NCI-H2029 treated with DMSO at 0.1 percent for 48 hours (cell line): ENCODE measurements at regions not wholly inside any gene's neighbourhood (a gene's known extent, or its start where the extent isn't known, plus 50 kb on each side); places are given as distances from the start of the nearest gene placed in this dataset.

Source experiments
- DNase-seq: peaks from one replicate; lab custom pipeline; 2025; lab: John Stamatoyannopoulos, UW

DNA sequence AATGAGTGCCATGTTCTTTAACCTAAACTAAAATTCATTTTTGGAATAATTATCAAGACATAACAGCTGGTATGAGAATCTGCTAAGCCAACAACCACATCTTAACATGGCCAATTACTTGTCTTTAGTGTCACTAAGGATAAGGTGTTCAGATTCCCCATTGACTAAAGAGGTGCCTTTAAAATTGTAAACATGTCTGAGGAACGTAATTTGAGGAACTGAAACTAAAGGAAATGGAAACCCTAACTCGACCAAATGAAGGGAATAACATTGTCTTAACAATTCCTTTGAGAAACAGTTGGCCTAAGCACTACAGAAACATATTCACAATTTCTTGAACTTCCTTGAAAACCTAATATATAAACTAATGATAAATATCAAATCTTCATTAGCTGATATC lies 355.4 kb upstream of the GULP1 start:
- DNase-seq: no peak

DNA sequence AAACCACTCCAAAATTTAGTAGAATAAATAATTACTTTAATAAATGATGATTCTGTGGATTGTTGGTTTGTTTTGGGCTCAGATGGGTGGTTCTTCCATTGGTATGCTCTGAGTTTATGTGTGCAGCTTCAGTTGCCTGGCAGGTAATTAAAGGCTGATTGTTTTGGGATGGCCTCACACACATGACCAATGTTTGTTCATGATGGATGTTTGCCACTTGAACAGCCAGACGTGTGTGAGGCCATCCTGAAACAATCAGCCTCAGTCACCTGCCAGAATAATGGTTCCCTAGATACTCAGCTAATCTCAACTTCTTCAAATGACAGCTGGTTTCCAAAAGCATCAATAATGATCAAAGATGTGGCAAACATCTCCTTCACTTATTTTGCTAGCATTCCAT lies 352.5 kb upstream of the GULP1 start:
- peak; percentile 17 for DNase-seq

DNA sequence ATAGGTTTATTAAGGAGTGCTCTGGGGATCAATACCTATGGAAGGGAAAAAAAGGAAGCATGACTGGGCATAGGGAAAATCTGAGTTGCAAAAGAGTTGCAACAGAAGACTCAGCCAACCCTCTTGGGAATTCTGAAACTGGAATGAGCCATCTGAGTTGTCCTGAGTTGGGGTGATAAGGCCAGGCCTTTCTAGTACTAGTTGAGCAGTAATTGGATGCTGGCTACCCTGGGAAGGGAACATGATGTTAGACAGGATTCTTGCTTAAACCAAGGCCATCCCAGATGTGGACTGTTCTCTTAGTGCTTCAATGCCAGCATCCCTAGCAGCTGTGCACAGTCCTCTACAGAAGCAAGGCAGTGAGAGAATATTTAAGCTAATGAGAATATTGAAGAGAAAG lies 348.8 kb upstream of the GULP1 start:
- no peak for DNase-seq

DNA sequence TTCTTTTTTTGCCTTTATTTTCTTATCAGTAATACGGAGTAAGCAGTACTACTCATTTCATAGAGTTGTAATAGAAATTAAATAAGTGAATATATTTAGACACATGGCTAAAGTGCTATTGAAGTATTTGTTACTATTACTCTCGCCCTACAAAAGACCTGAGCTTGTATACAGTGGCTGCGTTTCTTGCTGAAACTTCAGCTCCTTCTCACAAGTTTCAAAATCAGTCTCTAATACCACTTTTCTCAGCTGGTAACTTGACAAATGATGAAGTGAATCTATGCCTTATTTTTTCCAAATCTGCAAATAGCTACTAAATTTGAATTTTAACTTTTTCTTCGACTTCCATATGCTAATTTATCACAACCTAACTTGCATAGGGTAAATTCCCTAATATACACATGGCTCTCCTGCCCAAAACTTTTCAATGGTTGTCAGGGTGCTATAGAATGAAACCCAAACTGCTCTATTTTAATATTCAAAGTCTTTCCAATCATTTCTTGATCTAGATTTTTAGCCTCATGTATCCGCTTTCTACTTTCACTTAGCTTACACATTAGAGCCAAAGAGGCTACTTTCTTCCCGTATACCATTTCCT lies 347.8 kb upstream of the GULP1 start:
- no peak for DNase-seq

DNA sequence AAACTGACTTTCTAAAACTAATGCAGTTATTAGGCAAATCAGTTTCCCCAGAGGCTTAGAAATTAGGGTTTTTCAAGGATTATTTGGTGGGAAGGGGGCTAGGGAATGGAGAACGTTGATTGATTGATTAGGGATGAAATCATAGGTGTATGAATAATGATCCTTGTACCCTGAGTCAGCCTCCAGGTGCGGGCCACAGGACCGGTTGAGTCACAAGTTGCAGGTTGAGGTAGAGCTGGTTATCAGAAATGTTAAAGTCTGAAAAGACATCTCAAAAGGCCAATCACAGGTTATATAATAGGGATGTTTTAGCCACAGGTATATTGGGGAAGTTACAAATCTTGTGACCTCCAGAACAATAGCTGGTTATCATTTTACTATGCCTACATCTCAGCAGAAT lies 341.8 kb upstream of the GULP1 start:
- no peak for DNase-seq

DNA sequence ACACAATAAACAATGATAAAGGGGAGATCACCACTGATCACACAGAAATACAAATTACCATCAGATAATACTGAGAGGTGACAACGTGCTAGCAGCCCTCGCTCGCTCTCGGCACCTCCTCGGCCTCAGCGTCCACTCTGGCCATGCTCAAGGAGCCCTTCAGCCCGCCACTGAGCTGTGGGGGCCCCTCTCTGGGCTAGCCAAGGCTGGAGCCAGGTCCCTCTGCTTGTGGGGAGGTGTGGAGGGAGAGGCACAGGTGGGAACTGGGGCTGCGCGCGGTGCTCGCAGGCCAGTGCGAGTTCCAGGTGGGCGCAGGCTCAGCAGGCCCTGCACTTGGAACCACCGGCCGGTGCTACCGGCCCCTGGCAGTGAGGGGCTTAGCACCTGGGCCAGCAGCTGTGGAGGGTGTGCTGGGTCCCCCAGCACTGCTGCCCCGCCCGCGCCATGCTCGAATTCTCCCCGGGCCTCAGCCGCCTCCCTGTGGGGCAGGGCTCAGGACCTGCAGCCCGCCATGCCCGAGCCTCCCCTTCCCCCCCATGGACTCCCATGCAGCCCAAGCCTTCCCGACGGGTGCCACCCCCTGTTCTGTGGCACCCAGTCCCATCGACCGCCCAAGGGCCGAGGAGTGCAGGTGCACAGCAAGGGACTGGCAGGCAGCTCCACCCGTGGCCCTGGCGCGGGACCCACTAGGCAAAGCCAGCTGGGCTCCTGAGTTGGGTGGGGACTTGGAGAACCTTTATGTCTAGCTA lies 340.0 kb upstream of the GULP1 start:
- DNase-seq: no peak

DNA sequence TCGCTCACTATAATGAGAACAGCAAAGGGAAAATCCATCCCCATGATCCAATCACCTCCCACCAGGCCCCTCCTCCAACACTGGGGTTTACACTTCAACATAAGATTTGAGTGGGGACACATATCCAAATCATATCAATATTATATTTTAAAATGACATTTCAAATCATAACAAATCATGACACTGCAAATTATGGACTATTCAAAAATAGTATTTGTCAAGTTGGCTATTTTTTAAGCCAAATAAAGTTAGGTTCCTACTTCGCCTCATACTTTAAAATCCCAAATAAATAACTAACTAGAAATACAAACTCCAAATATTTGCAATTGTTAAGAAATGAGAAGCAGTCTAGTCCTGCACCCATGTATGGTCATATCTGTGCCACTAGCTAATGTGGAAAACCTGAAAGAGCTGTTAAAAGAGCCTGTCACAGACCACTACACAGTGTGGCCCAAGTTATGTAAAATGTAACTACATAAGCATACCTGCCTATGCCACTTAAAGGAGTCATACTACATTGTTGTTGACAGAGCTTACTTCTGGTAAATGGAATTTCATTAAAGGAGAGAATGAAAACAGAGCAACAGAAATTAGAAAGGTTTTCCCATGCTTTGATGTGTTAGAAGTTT lies 334.7 kb upstream of the GULP1 start:
- no peak for DNase-seq

DNA sequence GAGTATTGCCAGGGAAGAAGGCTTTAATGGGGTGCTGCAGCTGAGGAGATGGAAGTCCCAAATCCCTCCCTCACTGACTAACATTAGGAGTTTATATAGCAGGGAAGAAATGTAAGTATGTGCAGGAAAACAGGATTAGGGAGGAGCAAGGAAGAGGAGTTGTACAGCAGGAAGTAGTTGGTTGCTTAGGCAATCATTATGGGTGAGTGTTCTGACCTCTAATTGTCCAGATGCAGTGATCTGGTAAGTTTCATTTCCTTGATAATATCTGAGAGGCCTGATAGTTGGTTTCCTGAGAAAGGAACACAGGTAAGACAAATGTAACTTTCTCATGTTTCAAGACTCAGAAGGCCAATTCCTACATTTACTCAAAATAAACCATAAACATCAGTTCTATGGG lies 331.9 kb upstream of the GULP1 start:
- DNase-seq: no peak

DNA sequence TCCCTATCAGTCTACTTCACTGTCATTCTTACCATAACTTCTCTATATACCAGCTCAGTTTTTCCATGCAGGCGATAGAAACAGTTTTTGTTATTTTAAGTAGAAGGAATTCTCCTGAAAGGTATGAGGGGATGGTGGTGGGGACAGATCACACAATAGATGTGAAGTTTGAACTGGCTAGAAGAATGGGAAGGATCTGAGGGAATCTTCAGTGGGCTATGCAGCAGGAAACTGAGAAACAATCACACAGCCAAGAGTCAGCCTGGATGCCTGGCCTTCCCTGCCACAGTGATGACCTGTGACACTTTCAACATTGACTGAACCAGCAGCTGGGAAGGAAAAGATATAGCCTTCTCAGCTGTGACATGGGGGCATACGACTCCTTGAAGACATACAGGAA lies 329.1 kb upstream of the GULP1 start:
- no peak for DNase-seq

DNA sequence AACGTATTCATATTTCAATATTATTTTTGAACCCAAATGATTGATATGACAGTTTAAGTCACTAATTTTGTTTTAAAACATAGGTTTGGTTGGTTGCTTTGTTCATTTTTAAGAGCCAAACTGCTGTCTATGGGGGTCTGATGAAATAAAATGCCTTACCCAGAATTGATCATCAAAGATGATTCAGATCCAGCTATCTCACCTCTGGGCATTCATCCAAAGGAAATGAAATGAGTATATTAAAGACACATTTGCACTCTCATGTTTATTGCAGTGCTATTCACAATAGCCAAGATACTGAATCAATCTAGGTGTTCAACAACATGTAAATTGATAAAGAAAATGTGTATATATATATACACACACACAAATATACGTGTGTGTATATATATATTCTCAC lies 326.9 kb upstream of the GULP1 start:
- DNase-seq: no peak

DNA sequence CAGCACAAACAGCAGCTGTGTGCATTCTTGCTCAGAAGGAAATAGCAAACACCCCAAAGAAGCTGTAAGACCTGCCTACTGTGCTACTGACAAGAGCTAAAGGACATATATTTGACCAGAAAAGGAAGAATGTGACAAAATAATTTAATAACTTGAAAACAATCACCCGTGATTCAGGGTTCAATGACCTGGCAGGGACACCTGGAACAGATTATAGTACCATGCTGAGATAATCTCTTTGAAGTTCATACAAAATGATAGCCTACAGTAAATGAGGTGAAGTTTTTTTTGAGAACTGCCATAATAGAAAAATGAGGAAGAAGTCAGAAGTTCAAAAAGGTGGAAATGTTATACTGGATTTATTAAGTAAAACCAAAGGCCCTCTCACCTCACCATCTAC lies 324.8 kb upstream of the GULP1 start:
- no peak for DNase-seq

DNA sequence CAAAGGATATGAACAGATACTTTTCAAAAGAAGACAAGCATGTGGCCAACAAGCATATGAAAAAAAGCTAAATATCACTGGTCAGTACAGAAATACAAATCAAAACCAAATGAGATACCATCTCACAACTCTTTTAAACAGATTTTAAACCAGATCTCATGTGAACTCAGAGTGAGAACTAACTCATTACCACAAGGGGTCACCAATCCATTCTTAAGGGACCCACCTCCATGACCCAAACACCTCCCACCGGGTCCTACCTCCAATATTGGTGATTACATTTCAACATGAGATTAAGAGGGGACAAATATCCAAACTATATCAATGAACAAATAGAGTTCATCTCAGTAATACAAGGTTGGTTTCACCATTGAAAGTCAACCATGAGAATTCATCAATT lies 319.8 kb upstream of the GULP1 start:
- DNase-seq: no peak

DNA sequence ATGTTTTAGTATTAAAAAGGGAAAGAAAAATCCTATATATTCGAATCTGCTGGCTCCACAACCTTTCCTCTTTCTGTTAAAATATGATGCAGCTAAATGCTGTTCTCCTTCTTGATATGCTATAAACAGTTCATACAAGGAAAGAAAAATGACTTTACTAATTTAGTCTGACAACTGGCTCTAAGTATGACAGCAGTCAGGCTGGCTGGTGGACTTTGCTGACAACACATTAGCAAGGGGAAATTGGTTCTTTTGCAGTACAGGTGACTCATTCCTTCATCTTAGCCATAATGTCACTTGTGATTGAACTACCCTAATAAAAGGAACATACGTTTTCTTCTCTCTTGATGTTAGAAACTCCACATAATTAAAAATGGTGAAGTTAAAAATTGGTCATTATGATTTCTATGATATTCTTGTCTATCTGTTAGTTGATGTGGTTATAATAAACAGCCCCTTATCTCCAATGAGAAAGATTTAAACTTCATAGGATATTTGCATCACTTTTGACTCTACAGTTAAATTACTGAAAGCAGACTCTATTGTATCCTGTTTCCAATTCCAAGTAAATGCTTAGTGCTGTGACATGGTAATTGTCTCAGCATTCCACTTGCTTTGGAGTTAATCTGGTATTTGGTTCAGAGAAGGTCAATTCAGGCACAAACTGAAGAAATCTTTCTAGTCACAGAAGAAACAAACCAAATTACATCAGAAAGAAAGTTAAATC lies 315.3 kb upstream of the GULP1 start:
- DNase-seq: no peak

DNA sequence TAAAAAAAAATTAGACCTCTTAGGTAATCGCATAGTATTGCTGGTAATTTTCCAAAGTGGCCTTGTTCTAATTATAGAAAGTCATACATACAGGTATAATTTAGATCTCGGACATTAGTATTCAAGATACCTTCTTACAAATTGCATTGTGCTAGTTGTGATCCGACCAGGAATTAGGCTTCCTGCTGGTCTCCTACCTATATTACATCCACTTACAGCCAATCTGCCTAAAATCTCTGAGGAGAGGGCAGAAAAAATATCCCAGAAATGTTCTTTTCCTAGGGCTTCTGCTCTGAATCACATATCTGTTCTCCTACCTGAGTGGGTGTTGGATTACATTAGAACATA lies 314.7 kb upstream of the GULP1 start:
- no peak for DNase-seq

DNA sequence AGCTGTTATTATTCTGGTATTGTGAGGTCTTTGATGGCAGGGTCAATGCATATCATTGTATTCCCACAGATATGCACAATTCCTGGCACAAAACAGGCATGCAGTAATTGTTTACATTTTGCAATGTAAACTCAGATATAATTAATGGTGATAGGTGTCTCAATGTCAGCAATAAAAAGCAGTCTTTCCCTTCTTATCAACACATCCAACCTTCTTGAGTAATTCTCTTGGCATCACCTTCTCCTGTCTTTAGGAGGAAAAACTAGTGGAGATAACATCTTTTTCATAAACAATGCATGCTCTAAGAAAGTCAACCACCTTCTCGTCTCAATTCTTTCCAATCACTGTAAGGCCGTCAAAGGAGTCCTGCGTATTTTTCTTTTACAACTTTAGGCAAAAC lies 313.3 kb upstream of the GULP1 start:
- DNase-seq: no peak

DNA sequence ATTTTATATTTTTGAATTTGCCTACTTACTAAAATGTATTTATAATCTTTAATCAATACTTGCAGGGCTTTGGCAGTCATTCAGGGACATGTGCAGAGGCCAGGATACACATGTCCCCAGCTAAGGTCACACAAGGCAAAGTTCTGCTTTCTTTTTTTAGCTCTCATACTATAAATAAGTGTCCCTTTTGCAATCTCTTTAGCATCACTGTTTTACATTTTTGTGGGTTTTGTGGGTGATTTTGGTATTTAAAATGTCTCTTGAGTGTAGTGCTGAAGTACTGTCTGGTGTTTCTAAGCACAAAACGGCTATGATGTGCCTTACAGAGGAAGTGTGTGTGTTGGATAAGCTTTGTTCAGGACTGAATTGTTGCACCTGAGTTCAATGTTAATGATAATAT lies 309.0 kb upstream of the GULP1 start:
- DNase-seq: no peak

DNA sequence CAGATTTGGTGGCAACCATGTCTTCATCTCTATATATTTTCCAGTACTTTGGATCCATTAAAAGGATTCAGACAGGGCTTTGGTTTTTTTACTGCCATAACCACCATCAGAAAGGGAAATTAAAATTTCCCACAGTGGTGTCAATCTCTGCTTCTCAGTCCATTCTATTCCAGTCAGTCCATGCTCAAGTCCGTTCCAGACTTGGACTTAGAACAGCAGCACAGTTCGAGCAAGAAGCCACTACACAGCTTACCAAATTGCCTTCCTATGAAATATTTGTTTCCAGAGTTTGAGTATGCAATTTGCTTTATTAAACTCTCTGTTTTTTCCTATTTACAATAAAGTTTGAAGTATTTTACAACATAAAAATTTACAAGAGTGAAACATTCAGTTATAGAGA lies 306.5 kb upstream of the GULP1 start:
- DNase-seq: no peak

DNA sequence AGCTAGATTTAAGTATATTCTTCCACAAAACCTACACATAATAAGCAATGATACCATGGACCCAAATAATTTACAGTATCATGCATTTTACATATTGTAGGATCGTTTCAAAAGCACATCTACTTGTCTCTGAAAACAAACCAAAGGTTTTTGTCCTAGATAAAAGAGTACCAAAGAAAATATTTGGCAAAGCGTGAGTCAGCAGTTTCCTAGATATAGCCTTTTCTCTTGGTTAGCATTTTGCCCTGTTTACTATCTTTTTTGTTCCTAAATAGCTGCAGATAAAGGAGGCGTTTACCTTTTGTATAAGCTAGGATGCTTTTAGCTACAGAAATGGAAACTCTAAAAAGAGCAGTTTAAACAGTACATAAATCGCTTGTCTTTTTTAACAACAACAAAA lies 305.8 kb upstream of the GULP1 start:
- DNase-seq: no peak

DNA sequence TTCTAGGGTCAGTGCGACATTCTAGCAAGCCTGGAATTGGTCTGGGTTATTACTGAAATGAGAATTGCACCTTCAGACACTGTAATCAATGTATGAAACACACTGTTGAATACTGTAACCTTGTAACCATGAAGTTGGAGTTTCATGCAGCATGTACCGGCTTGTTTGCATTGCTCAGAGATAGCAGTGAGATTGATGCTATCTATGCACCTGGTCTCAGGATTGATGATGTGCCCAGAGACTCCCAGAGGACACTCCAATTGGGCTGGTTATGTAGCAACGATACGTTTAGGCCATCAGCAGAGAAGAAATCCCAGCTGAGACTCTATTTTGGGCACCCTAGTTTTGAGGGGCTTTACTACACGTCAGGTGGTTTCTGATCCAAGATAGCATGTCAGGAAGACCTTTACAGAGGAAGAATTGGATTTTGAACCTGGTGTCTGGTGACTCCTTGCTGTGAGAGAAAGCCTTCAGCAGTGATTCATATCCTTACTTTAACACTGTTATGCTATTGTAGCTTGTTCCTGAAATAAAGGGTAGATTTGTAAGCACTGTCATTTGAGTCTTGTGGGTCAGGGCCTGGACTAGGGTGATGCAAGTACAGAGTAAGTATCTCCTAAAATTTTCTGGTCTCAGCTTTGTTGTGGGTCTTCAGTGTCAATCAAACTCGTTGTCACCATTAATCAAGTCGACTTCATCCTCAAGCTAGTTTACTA lies 305.1 kb upstream of the GULP1 start:
- no peak for DNase-seq

DNA sequence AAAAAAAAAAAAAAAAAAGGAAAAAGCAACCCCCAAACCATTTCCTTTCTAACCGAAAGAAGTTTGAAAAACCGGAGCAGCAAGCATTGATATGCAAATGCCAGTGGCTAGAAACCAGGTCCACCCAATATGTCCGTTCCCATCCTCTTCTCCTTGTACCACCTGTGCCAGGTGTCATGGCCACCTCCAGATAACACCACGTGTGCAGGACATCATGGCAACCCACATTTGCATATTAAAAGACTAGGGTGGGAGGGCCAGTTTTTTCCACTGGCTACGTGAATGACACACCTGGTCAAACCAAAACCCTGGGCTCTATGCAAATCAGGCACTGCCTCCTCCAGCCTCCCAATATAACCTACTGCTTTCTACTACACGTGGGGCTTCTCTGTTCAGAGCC lies 303.3 kb upstream of the GULP1 start:
- no peak for DNase-seq

DNA sequence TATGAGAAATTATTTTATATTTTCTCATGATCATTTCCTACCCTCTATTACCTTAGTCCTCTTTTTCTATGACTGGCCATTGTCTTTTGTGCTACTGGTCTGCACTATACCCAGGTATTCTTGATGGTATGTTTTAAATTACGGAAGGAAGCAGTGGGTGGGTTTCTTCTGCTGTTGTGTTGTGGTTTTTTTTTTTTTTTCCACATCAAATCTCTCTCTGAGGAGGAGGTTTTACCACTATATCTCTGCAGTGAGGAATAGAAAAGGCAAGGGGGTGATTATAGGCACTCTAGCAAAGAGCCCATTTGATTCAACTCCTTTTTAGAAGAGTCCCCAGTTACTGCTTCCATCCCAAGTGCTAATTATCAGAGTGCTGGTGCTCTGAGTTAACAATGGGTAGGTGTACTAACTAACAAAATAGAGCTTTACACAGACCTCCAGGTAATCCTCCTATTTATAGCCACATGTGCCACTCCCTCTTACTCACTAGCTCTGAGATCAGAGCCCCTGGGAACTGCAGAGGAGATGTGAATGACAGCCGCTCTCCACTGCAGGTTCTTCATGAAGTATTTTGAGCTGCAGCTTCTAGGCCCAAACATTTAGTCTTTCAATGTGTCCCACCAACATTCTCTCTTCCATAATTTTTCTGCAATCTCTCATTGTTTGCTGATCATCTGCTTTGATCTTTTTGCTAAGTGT lies 301.6 kb upstream of the GULP1 start:
- DNase-seq: no peak

DNA sequence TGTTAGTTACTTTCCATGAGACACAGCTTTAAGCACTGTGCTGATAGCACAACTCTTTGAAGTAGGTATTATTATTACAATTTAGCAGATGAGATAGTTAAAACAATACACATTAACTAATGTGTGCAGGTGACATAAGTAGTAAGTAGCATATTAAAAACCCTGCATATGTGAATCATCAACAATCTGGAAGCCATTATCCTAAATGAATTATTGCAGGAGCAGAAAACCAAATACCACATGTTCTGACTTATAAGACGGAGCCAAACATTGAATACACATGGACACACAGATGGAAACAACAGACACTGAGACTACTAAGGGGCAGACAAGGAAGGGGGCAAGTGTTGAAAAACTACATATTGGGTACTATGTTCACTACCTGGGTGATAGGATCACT lies 300.3 kb upstream of the GULP1 start:
- no peak for DNase-seq
